RPMI8226 (cell line): ENCODE measurements at regions not wholly inside any gene's neighbourhood (a gene's known extent, or its start where the extent isn't known, plus 50 kb on each side); places are given as distances from the start of the nearest gene placed in this dataset.
"Not testable (repeated sequence)": the region's sequence is repeated elsewhere in the genome, so short reads cannot be mapped to it uniquely, and the experiment has no call there.

Experiments used
- DNase-seq: peaks from one replicate; pipeline ENCODE4 v3.0.0-alpha.2; 2015

- peak; percentile 68 for DNase-seq
Measured at GRCh38 chr5:171724468-171725204, 61.0 kb upstream of the SMIM23 start.

- no peak for DNase-seq
Measured at GRCh38 chr5:171725205-171725601, 60.4 kb upstream of the SMIM23 start.

GRCh38 chr5:171726819-171727218, 58.8 kb upstream of the SMIM23 start:
- not testable (repeated sequence) for DNase-seq

- DNase-seq: no peak
Measured at GRCh38 chr5:171728686-171729085, 56.9 kb upstream of the SMIM23 start.
